ENCODE measurements at regions not wholly inside any gene's neighbourhood (a gene's known extent, or its start where the extent isn't known, plus 50 kb on each side); places are given as distances from the start of the nearest gene placed in this dataset.

GRCh38 chr2:134785659-134786430 is 52.6 kb upstream of the ACMSD start:
- no peak for TF ChIP-seq POLR2A (IDR thresholded peaks at IDR 0.05; ENCODE audit: low read depth, low read length)
- TF ChIP-seq CTCF (IDR thresholded peaks at IDR 0.05; ENCODE audit: extremely low read depth in 1 of 2, insufficient read depth in 1 of 2, low read depth in 1 of 2, low read length in 2 of 2) = no peak
- TF ChIP-seq POLR2AphosphoS5 (IDR thresholded peaks at IDR 0.05; ENCODE audit: insufficient read depth, low read depth, low read length) = no peak
- no peak for TF ChIP-seq JUN (IDR thresholded peaks at IDR 0.05; ENCODE audit: borderline replicate concordance, insufficient read depth, insufficient read length, low read depth)
- no peak for TF ChIP-seq EZH2 (IDR thresholded peaks at IDR 0.05; ENCODE audit: borderline replicate concordance, low read depth, low read length, severe bottlenecking)
